DMS 273 (cell line): ENCODE measurements at regions not wholly inside any gene's neighbourhood (a gene's known extent, or its start where the extent isn't known, plus 50 kb on each side); places are given as distances from the start of the nearest gene placed in this dataset.
A peak's percentile ranks its signal among the peaks of the same experiment; 100 is the strongest.
"Not testable (repeated sequence)": the region's sequence is repeated elsewhere in the genome, so short reads cannot be mapped to it uniquely, and the experiment has no call there.

ENCODE experiments used
- DNase-seq: peaks from one replicate; lab custom pipeline; 2025; ENCODE audit not compliant: unreplicated experiment; lab: John Stamatoyannopoulos, UW

- DNase-seq, result no peak
Measured at GRCh38 chr12:84073401-84073800, 839.2 kb downstream of the SLC6A15 start.

GRCh38 chr12:84072961-84073360 is 839.6 kb downstream of the SLC6A15 start:
- DNase-seq, result no peak

GRCh38 chr12:84070292-84070691 is 842.3 kb downstream of the SLC6A15 start:
- DNase-seq, result no peak

DNA sequence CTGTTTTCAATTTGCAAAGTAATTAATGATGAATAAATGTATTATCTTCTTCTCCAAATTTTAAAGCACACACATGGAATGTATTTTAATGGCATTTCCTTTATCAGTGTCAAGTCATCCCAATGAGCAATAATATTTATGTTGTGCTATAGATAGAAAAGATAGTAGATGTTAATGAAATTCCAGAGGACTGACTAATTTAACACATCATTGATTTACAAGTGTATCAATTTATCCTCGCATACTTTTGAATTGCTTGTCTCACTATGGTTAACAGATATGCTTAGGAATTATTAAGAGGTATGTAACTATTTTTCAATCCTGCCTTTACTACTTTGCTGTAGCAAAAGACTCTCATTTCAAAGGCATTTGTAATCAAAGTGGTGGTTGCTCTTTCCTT is 842.9 kb downstream of the SLC6A15 start:
- no peak for DNase-seq

DNA sequence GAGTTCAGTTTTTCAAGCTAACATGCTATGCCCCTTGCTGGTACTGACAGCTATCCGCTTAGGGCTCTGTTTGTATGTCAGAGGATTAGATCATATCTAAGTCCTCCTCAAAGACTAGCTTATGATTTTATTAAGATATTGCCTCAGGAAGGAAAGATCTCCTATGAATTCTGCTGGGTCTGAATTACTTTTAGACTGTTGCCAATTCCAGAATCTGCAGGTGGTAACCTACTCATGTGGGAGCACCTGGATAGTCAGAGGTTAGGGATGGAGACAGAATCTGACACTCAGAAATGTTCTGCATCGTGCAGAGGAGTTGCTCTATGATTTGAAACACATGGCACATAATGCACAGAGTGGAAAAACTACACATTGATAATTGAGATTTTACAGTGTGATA is 843.4 kb downstream of the SLC6A15 start:
- DNase-seq, result no peak

DNA sequence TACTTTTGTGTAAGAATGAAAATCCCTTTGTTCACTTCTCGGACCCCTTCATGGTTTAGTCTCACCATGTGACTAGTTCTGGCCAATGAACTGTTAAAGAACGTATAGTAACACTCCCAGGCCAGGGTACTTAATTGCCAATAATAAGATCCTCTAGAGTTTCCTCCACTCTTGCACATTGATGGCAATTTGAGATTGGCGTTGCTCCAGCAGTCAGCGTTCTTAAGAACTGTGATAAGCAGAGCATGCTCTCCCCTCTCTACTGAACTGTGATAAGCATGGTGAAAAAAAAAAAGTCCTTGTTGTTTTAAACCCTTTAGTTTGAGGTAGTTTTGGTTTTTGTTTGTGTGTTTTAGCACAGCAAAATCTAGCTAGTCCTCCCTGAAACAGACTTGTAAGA is 854.5 kb downstream of the SLC6A15 start:
- peak; percentile 19 for DNase-seq

DNA sequence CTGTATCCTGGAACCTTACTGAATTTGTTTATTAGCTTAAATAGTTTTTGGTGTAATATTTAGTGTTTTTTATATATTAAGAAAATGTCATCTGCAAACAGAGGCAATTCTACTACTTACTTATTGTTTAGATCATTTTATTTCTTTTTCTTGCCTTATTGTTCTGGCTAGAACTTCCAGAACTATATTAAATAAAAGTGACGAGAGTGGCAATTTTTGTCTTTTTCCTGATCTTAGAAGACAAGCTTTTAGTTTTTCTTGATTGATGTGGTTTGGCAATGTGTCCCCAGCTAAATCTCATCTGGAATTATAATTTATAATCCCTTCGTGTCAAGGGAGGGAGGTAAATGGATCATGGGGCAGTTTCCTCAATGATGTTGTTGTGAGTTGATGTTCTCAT is 857.8 kb downstream of the SLC6A15 start:
- no peak for DNase-seq

- DNase-seq, result no peak
Measured at GRCh38 chr12:84047881-84048280, 864.7 kb downstream of the SLC6A15 start.

DNA sequence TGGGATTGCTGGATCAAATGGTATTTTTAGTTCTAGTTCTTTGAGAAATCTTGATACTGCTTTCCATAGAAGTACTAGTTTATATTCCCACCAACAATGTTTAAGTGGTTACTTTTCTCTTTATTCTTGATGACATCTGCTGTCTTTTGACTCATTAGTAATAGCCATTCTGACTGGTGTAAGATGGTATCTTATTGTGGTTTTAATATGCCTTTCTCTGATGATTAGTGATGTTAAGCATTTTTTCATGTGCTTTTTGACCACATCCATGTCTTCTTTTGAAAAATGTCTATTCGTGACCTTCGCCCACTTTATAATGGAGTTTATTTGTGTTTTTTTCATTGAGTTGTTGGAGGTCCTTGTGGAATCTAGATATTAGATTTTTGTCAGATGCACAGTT is 865.7 kb downstream of the SLC6A15 start:
- no peak for DNase-seq

DNA sequence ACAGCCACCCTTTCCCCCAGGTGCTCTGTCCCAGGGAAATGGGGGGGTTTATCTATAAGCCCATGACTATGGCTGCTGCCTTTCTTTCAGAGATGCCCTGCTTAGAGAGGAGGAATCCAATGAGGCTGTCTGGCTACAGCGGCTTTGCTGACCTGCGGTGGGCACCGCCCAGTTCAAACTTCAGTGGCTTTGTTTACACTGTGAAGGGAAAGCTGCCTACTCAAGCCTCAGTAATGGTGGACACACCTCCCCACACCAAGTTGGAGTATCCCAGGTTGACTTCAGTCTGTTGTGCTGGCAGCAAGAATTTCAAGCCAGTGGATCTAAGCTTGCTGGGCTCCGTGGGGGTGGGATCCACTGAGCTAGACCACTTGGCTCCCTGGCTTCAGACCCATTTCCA is 869.2 kb downstream of the SLC6A15 start:
- DNase-seq, result no peak

DNA sequence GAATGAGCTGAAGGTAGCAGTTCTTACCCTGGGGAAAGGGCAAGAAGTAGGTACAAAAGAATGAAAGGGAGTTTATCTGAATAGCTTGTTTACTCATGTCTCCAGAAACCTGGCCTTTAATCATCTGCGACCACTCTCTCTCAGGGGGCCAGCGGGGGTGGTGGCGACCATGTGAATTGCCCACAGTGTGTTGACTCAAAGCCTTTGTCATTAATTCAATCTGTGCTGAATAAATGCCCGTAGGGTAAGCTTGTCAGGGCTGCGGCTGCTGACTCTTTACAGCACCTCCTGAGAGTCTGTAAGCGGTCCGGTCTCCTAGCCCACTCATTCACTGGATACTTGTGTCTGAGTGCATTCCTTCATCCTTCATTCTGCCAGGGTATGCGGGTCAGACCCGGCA is 874.4 kb downstream of the SLC6A15 start:
- DNase-seq, result no peak

DNA sequence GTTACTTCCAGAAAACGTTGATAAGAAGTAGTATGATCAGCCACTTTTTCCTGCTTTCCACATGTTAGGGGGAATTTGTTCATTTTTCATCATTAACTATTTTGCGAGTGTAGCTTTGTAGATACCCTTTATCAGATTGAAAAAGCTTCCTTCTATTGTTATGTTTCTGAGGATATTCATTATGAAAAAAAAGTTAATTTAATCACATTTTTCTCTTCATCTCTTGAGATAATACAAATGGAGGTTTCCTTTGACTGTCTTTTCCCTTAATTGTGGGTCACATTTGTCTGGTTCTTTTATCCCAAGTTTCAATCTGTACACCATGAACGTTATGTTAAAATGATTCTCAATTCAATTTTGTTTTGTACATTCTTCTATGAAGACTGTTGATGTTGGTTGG is 875.7 kb downstream of the SLC6A15 start:
- DNase-seq, result no peak

DNA sequence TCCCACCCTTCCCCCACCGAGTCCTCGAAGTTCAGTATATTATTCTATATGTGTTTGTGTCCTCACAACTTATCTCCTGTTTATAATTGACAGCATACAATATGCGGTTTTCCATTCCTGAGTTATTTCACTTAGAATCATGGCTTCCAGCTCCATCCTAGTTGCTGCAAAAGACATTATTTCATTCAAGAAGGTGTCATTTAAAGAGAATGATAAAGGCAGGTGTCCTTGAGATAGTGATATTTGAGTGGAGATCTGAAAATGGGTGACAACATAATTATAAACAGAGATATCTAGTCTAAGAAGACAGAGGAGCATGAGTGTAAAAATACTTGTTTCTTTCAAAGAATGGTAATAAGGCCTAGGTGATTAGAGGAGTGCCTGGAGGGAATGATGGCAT is 876.8 kb downstream of the SLC6A15 start:
- no peak for DNase-seq

- no peak for DNase-seq
Measured at GRCh38 chr12:84034871-84035270, 877.7 kb downstream of the SLC6A15 start.

DNA sequence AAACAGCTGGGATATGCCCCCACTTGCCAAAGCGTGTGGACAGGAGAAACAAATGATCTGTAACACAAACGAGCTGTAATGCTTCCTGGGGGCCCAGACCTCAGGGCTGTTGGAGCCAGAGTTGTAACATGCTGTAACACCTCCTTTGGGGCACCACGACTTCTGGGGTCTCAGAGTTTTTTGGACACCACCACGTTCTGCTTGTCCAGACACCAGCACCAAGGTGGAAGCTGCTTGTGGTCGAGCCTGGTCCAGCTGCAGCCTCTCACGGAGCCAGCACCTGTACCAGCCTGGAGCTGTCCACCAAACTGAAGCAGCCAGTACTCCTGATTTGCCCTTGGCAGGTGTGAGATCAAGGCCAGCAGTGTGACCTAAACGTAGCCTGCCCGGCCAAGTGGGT is 879.4 kb downstream of the SLC6A15 start:
- no peak for DNase-seq

DNA sequence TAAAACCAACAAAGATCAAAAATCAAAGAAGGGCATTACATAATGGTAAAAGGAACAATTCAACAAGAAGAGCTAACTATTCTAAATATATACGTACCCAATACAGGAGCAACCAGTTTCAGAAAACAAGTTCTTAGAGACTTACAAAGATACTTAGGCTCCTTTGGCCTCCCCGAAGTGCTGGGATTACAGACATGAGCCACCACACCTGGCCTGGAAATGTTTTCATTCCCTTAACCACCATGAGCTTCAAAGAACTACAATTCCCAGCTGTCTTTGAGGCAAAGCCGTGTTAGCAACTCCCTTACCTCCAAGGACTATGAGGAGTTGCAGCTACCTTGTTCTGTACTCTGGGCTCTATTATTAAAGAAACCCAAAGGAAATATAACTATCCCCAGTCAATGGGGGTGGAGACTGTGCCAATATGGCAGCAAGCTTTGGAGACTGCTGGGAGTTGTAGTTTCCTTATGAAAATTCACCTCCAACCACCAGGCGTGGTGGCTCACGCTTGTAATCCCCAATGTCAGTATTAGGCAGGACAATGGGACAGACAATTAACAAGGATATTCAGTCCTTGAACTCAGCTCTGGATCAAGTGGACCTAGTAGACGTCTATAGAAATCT is 893.9 kb downstream of the SLC6A15 start:
- not testable (repeated sequence) for DNase-seq

- DNase-seq, result peak; percentile 88
Measured at GRCh38 chr12:84016956-84017355, 895.6 kb downstream of the SLC6A15 start.

- DNase-seq, result no peak
Measured at GRCh38 chr12:83997423-83997822, 915.2 kb downstream of the SLC6A15 start.

DNA sequence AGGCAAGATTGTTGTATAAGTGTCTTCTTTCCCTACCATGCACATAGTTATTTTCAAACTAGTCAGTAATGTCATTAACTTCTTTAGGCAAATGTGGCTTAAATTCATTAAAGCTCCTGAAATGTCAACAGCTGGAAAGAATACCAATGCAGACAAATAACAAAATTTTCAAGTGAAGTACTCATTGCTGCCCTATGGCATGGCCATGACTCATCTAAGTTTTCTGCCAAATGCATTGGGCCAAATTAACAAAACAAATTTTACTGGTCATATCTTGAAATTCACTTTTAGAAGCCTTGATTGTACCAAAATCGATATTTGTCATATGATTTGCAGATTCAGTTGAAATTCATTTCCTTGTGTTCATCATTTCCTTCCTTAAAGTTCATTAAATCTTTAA is 915.9 kb downstream of the SLC6A15 start:
- DNase-seq, result no peak

GRCh38 chr12:83985084-83985483 is 927.5 kb downstream of the SLC6A15 start:
- peak; percentile 7 for DNase-seq

DNA sequence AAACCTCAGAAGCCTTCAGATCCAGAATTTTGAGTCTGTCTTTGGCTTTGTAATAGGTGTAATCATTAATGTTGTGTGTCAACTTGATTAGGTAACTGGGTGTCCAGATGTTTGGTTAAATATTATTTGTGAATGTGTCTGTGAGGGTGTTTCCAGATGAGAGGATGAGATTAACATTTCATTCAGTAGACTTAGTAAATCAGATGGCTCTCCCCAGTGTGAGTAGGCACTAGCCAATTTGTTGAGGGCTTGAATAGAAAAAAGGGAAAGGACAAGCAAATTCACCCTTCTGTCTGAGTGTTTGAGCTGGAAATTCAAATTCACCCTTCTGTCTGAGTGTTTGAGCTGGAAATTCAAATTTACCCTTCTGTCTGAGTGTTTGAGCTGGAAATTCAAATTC is 932.2 kb downstream of the SLC6A15 start:
- no peak for DNase-seq

GRCh38 chr12:83979785-83980184 is 932.8 kb downstream of the SLC6A15 start:
- no peak for DNase-seq

GRCh38 chr12:83971781-83972180 is 940.8 kb downstream of the SLC6A15 start:
- DNase-seq, result no peak

DNA sequence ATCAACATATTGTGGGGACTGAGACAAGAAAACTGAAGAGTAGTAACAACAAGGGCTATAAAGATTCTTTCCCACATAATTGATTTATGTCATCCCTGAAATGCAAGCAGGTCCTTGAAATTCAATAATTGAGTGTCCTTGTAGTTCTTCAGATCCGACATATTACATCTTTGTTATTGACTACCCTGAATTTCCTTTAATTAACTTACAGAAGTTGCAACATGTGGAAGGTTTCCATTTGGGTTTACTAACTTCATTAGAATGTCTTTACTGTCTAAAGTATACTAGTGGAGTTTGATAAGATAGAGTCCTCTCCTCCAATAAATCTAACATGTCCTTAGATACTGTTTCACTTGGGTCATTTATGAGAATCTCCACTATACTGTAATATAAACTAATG is 951.8 kb downstream of the SLC6A15 start:
- DNase-seq, result no peak
